DOHH2 (cell line): ENCODE measurements at regions not wholly inside any gene's neighbourhood (a gene's known extent, or its start where the extent isn't known, plus 50 kb on each side); places are given as distances from the start of the nearest gene placed in this dataset.

Experiments used
- H3F3A ChIP-seq: fragments of 200-600 bp; sonication (generic), shearing (Covaris generic); 2 replicates; pipeline ENCODE4 v1.6.0; 2016; ENCODE audit warnings: antibody characterized with exemption, mild to moderate bottlenecking; ENCODE audit not compliant: control insufficient read depth, insufficient read depth
- H3K27ac ChIP-seq: fragments of 200-600 bp; sonication (generic); 2 replicates; pipeline ENCODE4 v1.5.1; 2014; ENCODE audit warnings: low read depth, mild to moderate bottlenecking, low read length, moderate library complexity
- H3K27me3 ChIP-seq: fragments of 200-600 bp; sonication (generic); 2 replicates; pipeline ENCODE4 v1.6.1; 2014; ENCODE audit warnings: mild to moderate bottlenecking, low read length, mixed read lengths; ENCODE audit not compliant: control insufficient read depth
- H3K36me3 ChIP-seq: fragments of 200-600 bp; sonication (generic); 2 replicates; pipeline ENCODE4 v1.6.1; 2014; ENCODE audit warnings: mild to moderate bottlenecking, low read length, moderate library complexity, mixed read lengths; ENCODE audit not compliant: control insufficient read depth
- H3K4me1 ChIP-seq: fragments of 200-600 bp; sonication (generic); 2 replicates; pipeline ENCODE4 v1.6.1; 2014; ENCODE audit warnings: mild to moderate bottlenecking, low read length, mixed read lengths; ENCODE audit not compliant: control insufficient read depth
- H3K4me2 ChIP-seq: fragments of 200-600 bp; sonication (generic); 2 replicates; pipeline ENCODE4 v1.6.0; 2014; ENCODE audit warnings: mild to moderate bottlenecking, low read length, moderate library complexity
- H3K4me3 ChIP-seq: fragments of 200-600 bp; sonication (generic); 2 replicates; pipeline ENCODE4 v1.5.1; 2014; ENCODE audit warnings: mild to moderate bottlenecking, low read length, mixed read lengths
- H3K79me2 ChIP-seq: fragments of 200-600 bp; sonication (generic); 2 replicates; pipeline ENCODE4 v1.6.1; 2014; ENCODE audit warnings: mild to moderate bottlenecking, low read length, mixed read lengths; ENCODE audit not compliant: control insufficient read depth
- H3K9me2 ChIP-seq: fragments of 200-600 bp; sonication (generic); replicated peaks from 2 replicates; pipeline ENCODE4 v1.6.1; 2014; ENCODE audit warnings: mild to moderate bottlenecking, low read length, mixed read lengths; ENCODE audit not compliant: control insufficient read depth
- H3K9me3 ChIP-seq: fragments of 200-600 bp; sonication (generic); 2 replicates; pipeline ENCODE4 v1.6.1; 2014; ENCODE audit warnings: antibody characterized with exemption, low read length, mixed read lengths; ENCODE audit not compliant: control insufficient read depth, insufficient read depth
- H4K20me1 ChIP-seq: fragments of 200-600 bp; sonication (generic); 2 replicates; pipeline ENCODE4 v1.6.0; 2014; ENCODE audit warnings: low read depth, mild to moderate bottlenecking, antibody characterized with exemption, low read length, moderate library complexity; ENCODE audit not compliant: control insufficient read depth, insufficient read depth
- EZH2phosphoT487 ChIP-seq: fragments of 200-600 bp; sonication (generic); IDR thresholded peaks from 2 replicates; pipeline ENCODE4 v1.6.1; 2017; ENCODE audit warnings: borderline replicate concordance, mild to moderate bottlenecking, antibody characterized with exemption, low read length, moderate library complexity, mixed read lengths
- TF ChIP-seq, protein P1 (sequence below): fragments of 200-600 bp; sonication (generic); IDR thresholded peaks from one replicate; pipeline ENCODE4 v1.5.1; 2014; ENCODE audit warnings: antibody characterized with exemption, mild to moderate bottlenecking, low read depth, low read length; ENCODE audit not compliant: poor library complexity, severe bottlenecking

DNA sequence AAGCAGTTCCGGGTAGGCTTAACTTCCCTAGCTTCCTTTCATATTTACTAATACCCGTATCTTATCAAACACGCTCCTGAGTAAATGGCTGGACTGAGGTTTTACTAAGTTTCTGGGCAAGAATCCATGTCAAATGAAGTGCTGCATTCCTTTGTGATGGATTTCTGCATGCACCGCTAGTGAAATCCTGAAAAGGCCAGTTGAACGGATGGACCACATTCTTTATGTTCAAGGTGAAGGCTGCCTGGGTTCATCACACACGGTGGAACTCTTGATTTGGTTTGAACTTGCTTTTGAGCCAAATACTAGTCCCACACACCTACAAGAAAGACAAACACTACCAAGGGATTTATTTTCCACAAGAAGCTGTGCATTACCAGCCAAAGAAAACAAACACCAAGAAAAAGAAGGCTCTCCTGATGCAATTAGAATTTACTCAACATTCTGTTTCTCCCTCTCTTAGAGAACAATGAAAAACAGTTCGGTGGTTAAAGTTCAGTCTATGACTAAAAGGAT lies 255.0 kb upstream of the SEMA3C start:
- TF ChIP-seq EZH2phosphoT487 = no peak
- TF ChIP-seq, protein P1, sequence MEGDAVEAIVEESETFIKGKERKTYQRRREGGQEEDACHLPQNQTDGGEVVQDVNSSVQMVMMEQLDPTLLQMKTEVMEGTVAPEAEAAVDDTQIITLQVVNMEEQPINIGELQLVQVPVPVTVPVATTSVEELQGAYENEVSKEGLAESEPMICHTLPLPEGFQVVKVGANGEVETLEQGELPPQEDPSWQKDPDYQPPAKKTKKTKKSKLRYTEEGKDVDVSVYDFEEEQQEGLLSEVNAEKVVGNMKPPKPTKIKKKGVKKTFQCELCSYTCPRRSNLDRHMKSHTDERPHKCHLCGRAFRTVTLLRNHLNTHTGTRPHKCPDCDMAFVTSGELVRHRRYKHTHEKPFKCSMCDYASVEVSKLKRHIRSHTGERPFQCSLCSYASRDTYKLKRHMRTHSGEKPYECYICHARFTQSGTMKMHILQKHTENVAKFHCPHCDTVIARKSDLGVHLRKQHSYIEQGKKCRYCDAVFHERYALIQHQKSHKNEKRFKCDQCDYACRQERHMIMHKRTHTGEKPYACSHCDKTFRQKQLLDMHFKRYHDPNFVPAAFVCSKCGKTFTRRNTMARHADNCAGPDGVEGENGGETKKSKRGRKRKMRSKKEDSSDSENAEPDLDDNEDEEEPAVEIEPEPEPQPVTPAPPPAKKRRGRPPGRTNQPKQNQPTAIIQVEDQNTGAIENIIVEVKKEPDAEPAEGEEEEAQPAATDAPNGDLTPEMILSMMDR = no peak
- H3K27ac ChIP-seq = no peak overlapping the region
- no peaks in the 10 kb centered on the region for H3K4me1 ChIP-seq
- no peaks in the 10 kb centered on the region; the same call in 1 of the 2 replicates for H3K9me3 ChIP-seq
- H3K79me2 ChIP-seq = no peaks in the 10 kb centered on the region
- H3K4me2 ChIP-seq = no peak overlapping the region
- H4K20me1 ChIP-seq = no peaks in the 10 kb centered on the region
- no peaks in the 10 kb centered on the region for H3K27me3 ChIP-seq
- no peak overlapping the region for H3K4me3 ChIP-seq
- no peaks in the 10 kb centered on the region for H3K9me2 ChIP-seq
- no peaks in the 10 kb centered on the region for H3F3A ChIP-seq
- H3K36me3 ChIP-seq = no peaks in the 10 kb centered on the region

GRCh38 chr7:81170291-81170690 lies 251.4 kb upstream of the SEMA3C start:
- Histone ChIP-seq H3K4me2 (no peak overlapping the region), H3K4me3 (no peak overlapping the region), H3K27me3 (no peaks in the 10 kb centered on the region), H3K79me2 (no peaks in the 10 kb centered on the region), H3K4me1 (no peaks in the 10 kb centered on the region), H3F3A (no peaks in the 10 kb centered on the region), H3K9me2 (no peaks in the 10 kb centered on the region), H3K9me3 (no peaks in the 10 kb centered on the region), H3K27ac (no peak overlapping the region), H4K20me1 (no peaks in the 10 kb centered on the region), H3K36me3 (no peaks in the 10 kb centered on the region)
- TF ChIP-seq EZH2phosphoT487 = no peak
- TF ChIP-seq, protein P1 = no peak

- H3K36me3 ChIP-seq = no peaks in the 10 kb centered on the region
- H3K27me3 ChIP-seq = no peaks in the 10 kb centered on the region
- no peak for TF ChIP-seq EZH2phosphoT487
- TF ChIP-seq, protein P1 = no peak
Measured at GRCh38 chr7:81167934-81168333, 249.1 kb upstream of the SEMA3C start.

More at GRCh38 chr7:81167934-81168333, 249.1 kb upstream of the SEMA3C start:
- Histone ChIP-seq H3K27ac (no peak overlapping the region), H3F3A (no peaks in the 10 kb centered on the region), H3K9me3 (no peaks in the 10 kb centered on the region), H4K20me1 (no peaks in the 10 kb centered on the region), H3K79me2 (no peaks in the 10 kb centered on the region), H3K4me2 (no peak overlapping the region), H3K4me3 (no peak overlapping the region), H3K4me1 (no peaks in the 10 kb centered on the region), H3K9me2 (no peaks in the 10 kb centered on the region)
